ENCODE measurements at regions not wholly inside any gene's neighbourhood (a gene's known extent, or its start where the extent isn't known, plus 50 kb on each side); places are given as distances from the start of the nearest gene placed in this dataset.

DNA sequence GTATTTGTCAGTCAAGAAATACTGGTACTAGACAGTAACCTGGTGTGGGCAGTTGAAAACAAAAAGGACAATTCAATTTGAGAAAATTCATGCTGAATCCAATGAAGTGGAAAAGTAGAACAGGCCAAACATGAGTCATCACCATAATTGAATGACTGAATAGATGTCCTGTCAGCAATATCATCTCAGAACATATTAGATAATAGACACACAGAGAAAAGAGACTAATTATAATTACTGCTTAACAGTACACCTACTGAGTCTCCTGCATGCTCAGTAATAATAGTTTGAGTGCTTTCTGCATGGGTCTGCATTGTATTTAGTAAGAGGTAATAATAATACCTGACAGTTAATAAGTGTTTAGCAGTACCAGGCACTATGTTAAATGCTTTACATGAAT, 138.6 kb upstream of the ZC3H15 start:
- TF ChIP-seq, protein P1, sequence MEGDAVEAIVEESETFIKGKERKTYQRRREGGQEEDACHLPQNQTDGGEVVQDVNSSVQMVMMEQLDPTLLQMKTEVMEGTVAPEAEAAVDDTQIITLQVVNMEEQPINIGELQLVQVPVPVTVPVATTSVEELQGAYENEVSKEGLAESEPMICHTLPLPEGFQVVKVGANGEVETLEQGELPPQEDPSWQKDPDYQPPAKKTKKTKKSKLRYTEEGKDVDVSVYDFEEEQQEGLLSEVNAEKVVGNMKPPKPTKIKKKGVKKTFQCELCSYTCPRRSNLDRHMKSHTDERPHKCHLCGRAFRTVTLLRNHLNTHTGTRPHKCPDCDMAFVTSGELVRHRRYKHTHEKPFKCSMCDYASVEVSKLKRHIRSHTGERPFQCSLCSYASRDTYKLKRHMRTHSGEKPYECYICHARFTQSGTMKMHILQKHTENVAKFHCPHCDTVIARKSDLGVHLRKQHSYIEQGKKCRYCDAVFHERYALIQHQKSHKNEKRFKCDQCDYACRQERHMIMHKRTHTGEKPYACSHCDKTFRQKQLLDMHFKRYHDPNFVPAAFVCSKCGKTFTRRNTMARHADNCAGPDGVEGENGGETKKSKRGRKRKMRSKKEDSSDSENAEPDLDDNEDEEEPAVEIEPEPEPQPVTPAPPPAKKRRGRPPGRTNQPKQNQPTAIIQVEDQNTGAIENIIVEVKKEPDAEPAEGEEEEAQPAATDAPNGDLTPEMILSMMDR (IDR thresholded peaks at IDR 0.05 in 8 of 11, conservative IDR thresholded peaks at IDR 0.05 in 3 of 11) = no peak
- no peak for TF ChIP-seq POLR2A (IDR thresholded peaks at IDR 0.05)

Measured in spleen (tissue), 7 donors.